Kasumi-1 (cell line): ENCODE measurements at regions not wholly inside any gene's neighbourhood (a gene's known extent, or its start where the extent isn't known, plus 50 kb on each side); places are given as distances from the start of the nearest gene placed in this dataset.
A peak's percentile ranks its signal among the peaks of the same experiment; 100 is the strongest.

Source experiments
- DNase-seq, 2 experiments: peaks; one replicate each; lab custom pipeline; 2025; lab: John Stamatoyannopoulos, UW

DNA sequence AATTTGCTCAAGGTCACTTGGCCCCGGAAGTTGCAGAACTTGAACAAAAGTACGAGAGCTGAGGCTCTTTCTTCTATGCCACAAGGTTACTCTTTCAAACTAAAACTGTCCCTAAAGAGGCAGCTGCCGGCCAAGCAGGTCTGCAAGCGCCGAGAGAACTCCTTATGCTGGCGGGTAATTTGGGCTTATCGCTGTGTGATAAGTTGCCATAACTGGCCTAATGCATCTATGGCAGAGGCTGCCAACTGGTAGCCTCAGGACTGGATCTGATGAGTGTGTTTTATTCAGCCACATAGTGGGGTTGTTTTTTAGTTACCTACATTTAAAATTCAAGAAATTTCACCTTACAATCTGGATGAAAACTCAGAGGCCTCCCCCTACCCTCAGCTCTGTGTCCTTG is 68.1 kb upstream of the SPOCK1 start:
- DNase-seq, result no peak

DNA sequence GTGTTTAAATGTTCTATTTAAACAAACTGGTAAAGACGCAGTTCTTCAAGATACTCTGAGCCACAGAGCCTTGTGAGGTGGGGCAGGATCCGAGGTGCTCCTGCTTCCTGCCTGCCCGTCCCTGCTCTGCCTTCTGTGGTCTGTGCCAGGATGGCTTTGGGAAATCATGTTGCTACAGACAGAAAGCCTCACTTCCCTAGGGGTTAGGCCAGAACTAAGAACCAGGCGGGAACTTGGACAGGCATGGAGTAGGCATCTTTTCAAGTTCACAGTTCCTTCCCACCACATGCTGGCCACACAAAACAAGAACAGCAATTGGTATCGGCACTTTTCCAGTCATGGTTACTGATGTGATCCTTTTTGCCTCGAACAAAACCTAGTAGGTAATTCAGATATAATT is 67.7 kb upstream of the SPOCK1 start:
- DNase-seq, result no peak

DNA sequence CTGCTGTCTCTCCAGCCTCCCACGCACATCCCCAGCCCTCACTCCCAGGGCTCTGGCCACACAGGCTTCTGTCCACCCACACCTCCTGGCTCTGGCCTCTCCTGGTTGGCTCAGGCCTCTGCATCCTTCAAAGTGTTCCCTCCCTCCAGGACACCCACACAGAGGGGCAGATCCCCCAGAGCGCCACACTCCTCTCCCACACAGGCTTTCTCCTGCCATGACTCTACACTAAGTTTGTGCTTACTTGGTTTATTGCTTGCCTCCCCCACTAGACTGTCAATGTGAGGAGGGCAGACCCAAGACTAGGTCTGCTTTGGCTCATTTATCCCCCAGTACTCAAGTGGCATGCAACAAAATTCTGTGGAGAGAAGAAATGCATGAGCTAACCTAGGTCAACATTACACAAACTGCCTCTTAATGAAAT is 67.0 kb upstream of the SPOCK1 start:
- DNase-seq, result no peak

DNA sequence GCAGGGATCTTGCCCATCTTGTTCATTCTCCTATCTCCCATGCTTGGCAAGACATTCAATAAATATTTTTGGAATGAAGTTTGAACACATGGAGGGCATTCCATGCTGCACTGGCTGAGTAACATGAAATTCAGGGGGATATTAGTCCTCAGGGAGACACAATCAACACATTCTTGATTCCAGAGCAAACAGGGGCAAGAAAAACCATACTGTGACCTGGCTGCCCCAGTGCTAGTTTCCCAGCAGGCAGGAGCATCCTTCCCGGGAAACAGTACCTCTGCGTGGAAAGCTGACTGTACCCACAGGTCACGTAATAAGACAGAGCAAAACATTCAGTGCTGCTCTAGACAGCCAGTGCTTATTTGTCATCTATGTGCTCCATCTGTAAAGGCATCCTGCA is 66.3 kb upstream of the SPOCK1 start:
- no peak for DNase-seq

DNA sequence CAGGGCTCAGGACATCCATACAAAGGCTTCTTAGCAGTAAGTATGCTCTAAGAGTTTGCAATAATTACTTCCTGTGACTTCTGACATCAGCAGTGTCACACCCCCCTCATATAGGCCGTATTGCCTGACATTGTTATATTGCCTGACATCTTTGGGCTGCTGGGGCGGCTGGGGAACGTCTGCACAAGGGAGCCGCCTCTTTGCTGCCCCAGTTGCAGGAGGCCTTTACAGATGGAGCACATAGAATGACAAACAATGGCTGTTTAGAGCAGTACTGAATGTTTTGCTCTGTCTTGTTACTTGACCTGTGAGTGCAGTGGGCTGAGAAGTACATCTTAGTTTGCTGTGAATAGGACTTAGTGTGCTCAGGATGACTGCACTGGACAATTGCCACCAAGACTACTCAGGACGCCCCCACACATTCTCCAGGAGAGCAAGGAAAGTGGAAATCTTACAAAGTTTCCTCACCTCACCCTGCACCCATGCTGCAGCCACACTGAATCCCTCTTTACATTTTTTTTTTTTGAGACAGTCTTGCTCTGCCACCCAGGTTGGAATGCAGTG is 65.4 kb upstream of the SPOCK1 start:
- DNase-seq, result peak in 1 of 2 experiments; percentile 33

DNA sequence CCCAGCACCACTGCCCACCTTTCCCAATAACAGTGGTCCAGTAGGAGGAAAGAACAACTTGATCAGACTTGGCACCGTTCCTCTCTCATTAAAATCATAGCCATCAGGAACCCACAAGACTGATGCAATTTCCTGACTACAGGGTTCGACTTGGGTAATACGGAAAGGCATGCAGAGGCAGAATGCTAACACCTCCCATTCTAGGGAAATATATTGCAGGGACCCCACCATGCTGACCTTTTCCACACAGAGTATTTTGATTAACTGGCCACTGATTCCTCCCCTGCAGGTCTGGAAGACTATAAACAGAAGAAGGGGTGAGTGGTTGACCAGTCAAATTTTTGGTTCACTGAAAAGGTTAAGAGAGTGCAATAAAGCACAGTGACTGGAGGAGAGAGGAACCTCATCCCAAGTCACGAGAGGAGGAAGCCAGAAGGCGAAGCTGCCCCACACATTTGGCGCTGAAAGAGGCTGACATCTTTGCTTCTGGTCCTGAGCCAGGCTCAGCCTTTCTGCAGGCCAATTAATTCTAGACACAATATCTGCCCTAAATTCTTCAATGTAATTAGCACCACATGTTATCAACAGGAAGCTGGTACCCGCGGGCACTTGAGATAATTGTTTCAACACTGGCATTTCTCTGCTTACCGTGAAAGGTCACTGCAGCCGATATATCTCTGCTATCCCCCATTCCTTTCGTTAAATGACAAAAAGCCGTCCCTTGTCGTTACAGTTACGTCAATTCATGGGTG is 64.7 kb upstream of the SPOCK1 start:
- peak; percentile 74 to 82 for DNase-seq

DNA sequence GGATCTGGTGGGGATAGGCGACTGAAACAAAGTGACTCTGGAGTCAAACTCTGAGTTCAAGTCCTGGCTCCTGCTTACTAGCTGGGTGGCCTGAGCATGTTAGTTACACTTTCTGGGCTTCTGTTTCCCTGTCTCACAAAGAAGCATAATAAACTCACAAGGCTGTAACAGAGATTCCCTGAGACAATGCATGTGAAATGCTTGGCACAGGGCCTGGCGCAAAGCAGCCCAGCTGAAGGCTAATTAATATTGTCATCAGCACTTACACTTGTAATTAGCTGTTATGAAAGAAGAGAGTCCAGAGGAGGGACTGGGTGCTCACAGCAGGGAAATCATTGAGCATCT is 64.1 kb upstream of the SPOCK1 start:
- peak; percentile 50 to 56 for DNase-seq

DNA sequence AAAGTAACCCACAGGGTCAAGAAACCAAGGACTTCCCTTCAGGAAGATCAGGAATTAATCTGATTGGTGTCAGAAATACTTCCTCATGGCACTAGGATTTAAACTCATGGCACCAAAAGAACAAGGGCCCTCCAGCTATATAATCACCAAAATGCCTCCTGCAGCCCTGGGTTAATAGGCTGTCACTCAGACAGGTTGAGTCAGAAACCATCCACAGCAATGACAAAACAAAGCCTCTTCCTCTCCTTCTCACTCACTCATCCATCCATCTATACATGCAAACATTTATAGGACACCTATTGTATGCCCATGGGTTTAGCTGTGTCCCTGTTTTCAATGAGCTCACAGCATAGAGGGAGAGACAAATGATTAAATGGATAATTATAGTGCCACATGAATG is 62.5 kb upstream of the SPOCK1 start:
- no peak for DNase-seq

DNA sequence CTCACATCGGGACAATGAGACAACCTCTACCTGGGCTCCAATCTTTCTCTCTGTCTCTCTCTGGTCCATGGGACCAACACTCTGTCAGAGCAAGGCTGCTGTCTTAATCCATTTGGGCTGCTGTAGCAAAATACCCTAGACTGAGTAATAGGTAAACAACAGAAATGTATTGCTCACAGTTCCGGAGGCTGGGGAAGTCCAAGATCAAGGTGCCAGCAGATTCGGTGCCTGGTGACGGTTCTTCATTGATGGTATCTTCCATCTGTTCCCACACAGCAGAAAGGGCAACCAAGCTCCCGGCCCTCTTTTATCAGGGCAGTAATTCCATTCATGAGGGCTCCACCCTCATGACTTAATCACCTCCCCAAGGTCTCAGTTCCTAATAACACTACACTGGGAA is 61.3 kb upstream of the SPOCK1 start:
- no peak for DNase-seq
